RWPE2 (cell line): ENCODE measurements at regions not wholly inside any gene's neighbourhood (a gene's known extent, or its start where the extent isn't known, plus 50 kb on each side); places are given as distances from the start of the nearest gene placed in this dataset.

ENCODE experiments used
- ATAC-seq: fragments of 200-7000 bp; cut with Tn5 transposase; 3 replicates; pipeline ENCODE4 v1.9.1; 2021; ENCODE audit warnings: low read depth
- DNase-seq: peaks from one replicate; pipeline ENCODE4 v3.0.0-alpha.2; 2020; ENCODE audit warnings: low spot score
- H3K27ac ChIP-seq: fragments of 450-650 bp; 2 replicates; pipeline ENCODE4 v1.5.1; 2017; ENCODE audit warnings: mild to moderate bottlenecking; ENCODE audit not compliant: poor library complexity, severe bottlenecking
- H3K27me3 ChIP-seq: fragments of 250-450 bp; sonication (Bioruptor Pico); 2 replicates; pipeline ENCODE4 v1.5.1; 2021; ENCODE audit warnings: mild to moderate bottlenecking, moderate library complexity; ENCODE audit not compliant: insufficient read depth, poor library complexity, severe bottlenecking
- H3K36me3 ChIP-seq: fragments of 250-450 bp; sonication (Bioruptor Pico); 2 replicates; pipeline ENCODE4 v1.5.1; 2020; ENCODE audit warnings: low read depth, mild to moderate bottlenecking, moderate library complexity
- H3K4me1 ChIP-seq: fragments of 250-450 bp; sonication (Bioruptor Pico); 2 replicates; pipeline ENCODE4 v1.5.1; 2021; ENCODE audit warnings: mild to moderate bottlenecking, moderate library complexity; ENCODE audit not compliant: insufficient read depth, poor library complexity, severe bottlenecking
- H3K4me3 ChIP-seq: fragments of 250-450 bp; sonication (Bioruptor Pico); 2 replicates; pipeline ENCODE4 v1.5.1; 2021; ENCODE audit warnings: mild to moderate bottlenecking, moderate library complexity; ENCODE audit not compliant: severe bottlenecking
- H3K9me3 ChIP-seq: fragments of 250-450 bp; sonication (Bioruptor Pico); 2 replicates; pipeline ENCODE4 v1.5.1; 2021; ENCODE audit warnings: mild to moderate bottlenecking, moderate library complexity; ENCODE audit not compliant: severe bottlenecking
- TF ChIP-seq, protein P1 (sequence below): fragments of 450-650 bp; IDR thresholded peaks from one replicate; pipeline ENCODE4 v1.5.1; 2017; ENCODE audit warnings: mild to moderate bottlenecking, moderate library complexity; ENCODE audit not compliant: poor library complexity, severe bottlenecking

DNA sequence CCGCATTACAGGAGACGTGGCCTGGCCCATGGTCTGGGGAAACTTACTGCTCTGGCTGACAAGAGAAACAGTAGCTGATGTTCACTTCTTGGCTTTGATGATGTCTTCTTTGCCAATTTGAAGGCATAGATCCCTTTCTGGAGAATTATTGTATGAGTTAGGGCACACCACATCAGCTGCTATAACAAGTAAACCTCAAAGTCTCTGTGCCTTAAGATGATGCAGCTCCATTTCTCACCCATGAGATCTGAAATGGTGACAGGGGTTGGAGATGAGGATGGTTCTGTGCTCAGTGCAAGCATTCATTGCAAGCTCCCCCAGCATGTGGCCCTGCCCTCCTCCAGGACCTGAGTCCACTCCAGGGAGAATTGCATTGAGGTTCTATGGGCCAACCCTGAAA lies 157.4 kb downstream of the IRX5 start:
- Histone ChIP-seq H3K9me3 (no peaks in the 10 kb centered on the region), H3K4me3 (no peak overlapping the region), H3K36me3 (no peaks in the 10 kb centered on the region), H3K4me1 (no peaks in the 10 kb centered on the region), H3K27me3 (peaks cover 3% of the 10 kb centered on the region), H3K27ac (no peak overlapping the region)
- TF ChIP-seq, protein P1, sequence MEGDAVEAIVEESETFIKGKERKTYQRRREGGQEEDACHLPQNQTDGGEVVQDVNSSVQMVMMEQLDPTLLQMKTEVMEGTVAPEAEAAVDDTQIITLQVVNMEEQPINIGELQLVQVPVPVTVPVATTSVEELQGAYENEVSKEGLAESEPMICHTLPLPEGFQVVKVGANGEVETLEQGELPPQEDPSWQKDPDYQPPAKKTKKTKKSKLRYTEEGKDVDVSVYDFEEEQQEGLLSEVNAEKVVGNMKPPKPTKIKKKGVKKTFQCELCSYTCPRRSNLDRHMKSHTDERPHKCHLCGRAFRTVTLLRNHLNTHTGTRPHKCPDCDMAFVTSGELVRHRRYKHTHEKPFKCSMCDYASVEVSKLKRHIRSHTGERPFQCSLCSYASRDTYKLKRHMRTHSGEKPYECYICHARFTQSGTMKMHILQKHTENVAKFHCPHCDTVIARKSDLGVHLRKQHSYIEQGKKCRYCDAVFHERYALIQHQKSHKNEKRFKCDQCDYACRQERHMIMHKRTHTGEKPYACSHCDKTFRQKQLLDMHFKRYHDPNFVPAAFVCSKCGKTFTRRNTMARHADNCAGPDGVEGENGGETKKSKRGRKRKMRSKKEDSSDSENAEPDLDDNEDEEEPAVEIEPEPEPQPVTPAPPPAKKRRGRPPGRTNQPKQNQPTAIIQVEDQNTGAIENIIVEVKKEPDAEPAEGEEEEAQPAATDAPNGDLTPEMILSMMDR, result no peak
- ATAC-seq (no peak), DNase-seq (no peak)

DNA sequence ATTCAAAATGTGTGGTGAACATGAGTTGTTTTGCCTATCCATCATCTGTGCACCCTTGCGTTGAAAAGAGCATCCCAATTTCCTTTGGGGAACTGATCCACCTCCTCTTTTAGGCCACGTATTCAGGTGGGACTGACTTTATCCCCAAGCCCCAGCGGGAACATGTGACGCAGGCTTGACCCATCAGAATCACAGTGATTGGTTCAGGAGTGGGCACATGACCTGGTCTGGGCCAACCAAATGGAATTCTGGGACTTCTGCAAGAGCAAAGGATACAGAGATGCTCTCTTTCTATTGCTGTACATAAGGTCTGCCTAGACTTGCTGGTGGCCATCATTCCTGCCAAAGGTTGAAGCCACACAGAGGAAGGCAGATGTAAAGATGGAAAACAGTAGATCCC lies 158.9 kb downstream of the IRX5 start:
- Histone ChIP-seq H3K9me3 (no peaks in the 10 kb centered on the region), H3K4me1 (no peaks in the 10 kb centered on the region), H3K36me3 (no peaks in the 10 kb centered on the region), H3K27ac (no peak overlapping the region), H3K4me3 (no peak overlapping the region), H3K27me3 (peaks cover 5% of the 10 kb centered on the region)
- DNase-seq (no peak), ATAC-seq (no peak)
- TF ChIP-seq, protein P1, result no peak

DNA sequence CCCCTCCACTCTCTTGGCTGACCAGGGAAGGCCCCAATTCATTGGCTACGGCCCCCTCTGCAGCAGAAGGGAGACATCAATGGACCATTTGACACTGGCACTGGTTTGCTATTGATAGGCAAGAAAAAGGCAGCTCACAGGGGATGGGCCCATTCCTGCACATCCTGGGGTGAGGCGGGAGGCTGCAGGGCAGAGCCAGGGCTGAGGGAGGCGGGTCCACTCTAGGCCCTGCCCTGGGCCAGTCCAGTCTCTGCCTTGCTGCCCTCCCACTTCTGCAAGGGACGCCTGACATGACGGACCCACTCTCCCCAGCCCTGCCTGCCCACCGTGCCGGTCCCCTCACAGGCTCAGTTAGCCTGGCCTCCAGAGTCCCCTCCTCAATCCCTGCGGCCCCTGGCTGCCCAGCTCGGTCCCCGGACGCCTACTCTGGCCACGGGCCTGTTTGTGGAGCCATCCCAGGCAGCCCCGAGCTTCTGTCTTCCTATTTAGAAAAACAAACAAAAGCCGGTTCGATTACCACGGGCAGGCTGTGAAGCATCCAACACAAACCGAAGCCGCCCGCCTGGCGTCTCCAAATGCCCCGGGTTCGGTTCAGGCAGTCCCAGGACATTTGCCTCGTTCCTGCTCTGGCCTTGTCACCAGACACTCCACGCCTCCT lies 160.7 kb downstream of the IRX5 start:
- no peak overlapping the region for H3K4me3 ChIP-seq
- no peaks in the 10 kb centered on the region for H3K36me3 ChIP-seq
- DNase-seq, result no peak
- no peaks in the 10 kb centered on the region for H3K9me3 ChIP-seq
- TF ChIP-seq, protein P1, result no peak
- no peaks in the 10 kb centered on the region for H3K4me1 ChIP-seq
- 0 out of 3 replicates have a peak, but pooled peaks have one; percentile 23 for ATAC-seq
- H3K27me3 ChIP-seq, result peaks cover 7% of the 10 kb centered on the region
- H3K27ac ChIP-seq, result no peak overlapping the region

DNA sequence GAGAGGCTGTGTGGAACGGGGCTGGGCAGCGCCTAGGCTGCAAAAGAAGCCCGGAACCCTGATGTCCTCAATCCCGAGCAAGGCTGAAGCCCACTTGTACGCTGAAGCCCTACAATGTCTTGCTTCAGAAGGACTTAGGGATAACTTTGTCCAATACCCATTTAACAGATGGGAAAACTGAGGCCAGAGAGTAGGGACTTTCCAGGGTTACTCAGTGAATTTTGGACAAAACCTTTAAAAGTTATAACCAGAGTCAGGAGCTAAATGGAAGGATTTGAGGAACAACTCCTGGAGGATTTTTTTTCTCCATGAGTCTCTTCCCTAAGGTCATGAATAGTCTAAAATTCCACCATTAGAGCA lies 161.2 kb downstream of the IRX5 start:
- H3K4me1 ChIP-seq, result no peaks in the 10 kb centered on the region
- H3K9me3 ChIP-seq, result no peaks in the 10 kb centered on the region
- H3K4me3 ChIP-seq, result no peak overlapping the region
- H3K36me3 ChIP-seq, result no peaks in the 10 kb centered on the region
- peaks cover 7% of the 10 kb centered on the region for H3K27me3 ChIP-seq
- ATAC-seq (no peak), DNase-seq (no peak)
- no peak overlapping the region for H3K27ac ChIP-seq
- TF ChIP-seq, protein P1, result no peak

DNA sequence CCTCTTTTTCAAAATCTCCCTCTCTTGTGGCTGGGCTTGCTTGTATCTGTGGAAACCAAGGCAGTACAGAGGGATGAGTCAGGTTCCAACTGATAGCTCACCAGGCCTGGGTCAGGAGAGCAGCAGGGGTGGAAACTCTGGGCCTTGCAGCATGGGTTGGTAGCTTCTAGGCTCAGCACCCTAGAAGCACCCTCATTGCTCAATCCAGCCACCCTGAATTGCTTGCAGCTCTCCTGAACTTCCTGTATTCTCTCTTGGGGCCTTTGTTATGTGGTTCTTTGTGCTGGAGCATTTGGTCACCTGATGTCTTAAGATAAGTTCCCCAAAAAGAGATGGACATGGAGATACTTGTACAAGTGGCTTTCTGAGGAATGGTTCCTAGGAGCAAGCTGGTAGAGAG lies 169.4 kb downstream of the IRX5 start:
- no peaks in the 10 kb centered on the region for H3K27me3 ChIP-seq
- H3K4me3 ChIP-seq, result no peak overlapping the region
- TF ChIP-seq, protein P1, result no peak
- H3K4me1 ChIP-seq, result no peaks in the 10 kb centered on the region
- DNase-seq, result no peak
- H3K36me3 ChIP-seq, result no peaks in the 10 kb centered on the region
- ATAC-seq, result no peak
- no peak overlapping the region for H3K27ac ChIP-seq
- no peaks in the 10 kb centered on the region for H3K9me3 ChIP-seq
